NCI-H2227 (cell line): ENCODE measurements at regions not wholly inside any gene's neighbourhood (a gene's known extent, or its start where the extent isn't known, plus 50 kb on each side); places are given as distances from the start of the nearest gene placed in this dataset.

Experiments
- DNase-seq: peaks from one replicate; lab custom pipeline; 2025; ENCODE audit not compliant: unreplicated experiment; lab: John Stamatoyannopoulos, UW

- no peak for DNase-seq
Measured at GRCh38 chr12:115072712-115073111, 388.7 kb upstream of the TBX3 start.

GRCh38 chr12:115070313-115070712 lies 386.3 kb upstream of the TBX3 start:
- no peak for DNase-seq

GRCh38 chr12:115064296-115064695 lies 380.3 kb upstream of the TBX3 start:
- no peak for DNase-seq

- no peak for DNase-seq
Measured at GRCh38 chr12:115062741-115063140, 378.8 kb upstream of the TBX3 start.

- no peak for DNase-seq
Measured at GRCh38 chr12:115060477-115061168, 376.6 kb upstream of the TBX3 start.

GRCh38 chr12:115057445-115057844 lies 373.5 kb upstream of the TBX3 start:
- no peak for DNase-seq

GRCh38 chr12:115051378-115051777 lies 367.4 kb upstream of the TBX3 start:
- no peak for DNase-seq

- no peak for DNase-seq
Measured at GRCh38 chr12:115049614-115050013, 365.6 kb upstream of the TBX3 start.

GRCh38 chr12:115046805-115047204 lies 362.8 kb upstream of the TBX3 start:
- DNase-seq = no peak

- no peak for DNase-seq
Measured at GRCh38 chr12:115044073-115044472, 360.1 kb upstream of the TBX3 start.

- DNase-seq = no peak
Measured at GRCh38 chr12:115043079-115043478, 359.1 kb upstream of the TBX3 start.

- no peak for DNase-seq
Measured at GRCh38 chr12:115042341-115042740, 358.4 kb upstream of the TBX3 start.

- DNase-seq = no peak
Measured at GRCh38 chr12:115037830-115038229, 353.9 kb upstream of the TBX3 start.

- no peak for DNase-seq
Measured at GRCh38 chr12:115035535-115036107, 351.6 kb upstream of the TBX3 start.

- DNase-seq = no peak
Measured at GRCh38 chr12:115032521-115032920, 348.5 kb upstream of the TBX3 start.

- no peak for DNase-seq
Measured at GRCh38 chr12:115030017-115030416, 346.0 kb upstream of the TBX3 start.

- DNase-seq = no peak
Measured at GRCh38 chr12:115024531-115024930, 340.6 kb upstream of the TBX3 start.

- DNase-seq = no peak
Measured at GRCh38 chr12:115023279-115024265, 339.6 kb upstream of the TBX3 start.

- no peak for DNase-seq
Measured at GRCh38 chr12:115020091-115020490, 336.1 kb upstream of the TBX3 start.

GRCh38 chr12:115017346-115017745 lies 333.4 kb upstream of the TBX3 start:
- DNase-seq = no peak

- DNase-seq = no peak
Measured at GRCh38 chr12:115013236-115013981, 329.4 kb upstream of the TBX3 start.
